Hematopoietic multipotent progenitor cell (in vitro differentiated cells): ENCODE measurements at regions not wholly inside any gene's neighbourhood (a gene's known extent, or its start where the extent isn't known, plus 50 kb on each side); places are given as distances from the start of the nearest gene placed in this dataset.

Experiments used
- DNase-seq, 3 donors: peaks; one replicate each; pipeline ENCODE4 v3.0.0-alpha.2; 2011 to 2015; ENCODE audit warnings: low read depth in 2 of 3, low spot score in 2 of 3

GRCh38 chr3:55343486-55344357, 143.4 kb downstream of the WNT5A start:
- DNase-seq, result no peak

DNA sequence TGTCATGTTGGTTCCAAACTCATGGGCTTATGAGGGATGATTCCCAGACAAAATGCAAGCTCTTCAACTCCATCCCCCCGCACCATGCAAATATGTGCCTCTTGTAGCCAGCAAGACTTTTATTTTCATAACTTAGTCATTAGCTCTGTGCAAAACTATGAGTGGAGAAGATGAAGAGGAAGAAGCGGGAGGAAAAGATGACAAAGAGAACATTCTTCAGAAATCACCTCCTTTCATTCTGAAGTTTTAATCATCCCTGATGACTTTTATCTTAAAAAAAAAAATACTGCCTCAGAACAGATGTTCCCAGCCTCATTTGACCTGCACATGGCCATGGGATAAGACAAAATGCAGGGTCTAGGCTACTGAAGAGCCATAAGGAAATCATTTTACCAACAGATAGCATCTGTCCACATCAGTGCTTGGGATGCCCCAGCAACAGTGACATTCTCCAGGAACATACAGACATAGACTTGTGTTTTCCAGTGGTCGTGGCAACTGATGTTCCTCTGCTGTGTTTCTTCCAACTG, 145.5 kb downstream of the WNT5A start:
- no peak for DNase-seq

- DNase-seq, result no peak
Observed at GRCh38 chr3:55339819-55340218, 147.3 kb downstream of the WNT5A start.

DNA sequence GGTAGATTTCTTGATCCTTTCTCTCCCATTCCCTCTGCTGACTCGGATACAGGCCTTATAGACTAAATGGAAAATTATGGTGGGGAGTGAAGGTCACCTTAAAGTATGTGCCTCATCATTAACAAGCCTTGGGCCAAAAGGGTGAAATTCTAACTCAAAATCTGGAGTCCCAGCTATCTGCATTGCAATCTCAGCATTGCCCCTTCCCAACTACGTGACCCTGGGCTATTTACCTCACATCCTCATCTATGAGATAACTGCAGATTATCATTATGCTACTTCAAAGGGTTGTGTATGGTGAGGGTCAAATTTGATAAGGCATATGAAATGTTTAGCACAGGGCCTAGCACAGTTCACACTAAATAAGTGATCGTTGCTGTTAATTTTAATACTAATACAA, 147.7 kb downstream of the WNT5A start:
- no peak for DNase-seq

DNA sequence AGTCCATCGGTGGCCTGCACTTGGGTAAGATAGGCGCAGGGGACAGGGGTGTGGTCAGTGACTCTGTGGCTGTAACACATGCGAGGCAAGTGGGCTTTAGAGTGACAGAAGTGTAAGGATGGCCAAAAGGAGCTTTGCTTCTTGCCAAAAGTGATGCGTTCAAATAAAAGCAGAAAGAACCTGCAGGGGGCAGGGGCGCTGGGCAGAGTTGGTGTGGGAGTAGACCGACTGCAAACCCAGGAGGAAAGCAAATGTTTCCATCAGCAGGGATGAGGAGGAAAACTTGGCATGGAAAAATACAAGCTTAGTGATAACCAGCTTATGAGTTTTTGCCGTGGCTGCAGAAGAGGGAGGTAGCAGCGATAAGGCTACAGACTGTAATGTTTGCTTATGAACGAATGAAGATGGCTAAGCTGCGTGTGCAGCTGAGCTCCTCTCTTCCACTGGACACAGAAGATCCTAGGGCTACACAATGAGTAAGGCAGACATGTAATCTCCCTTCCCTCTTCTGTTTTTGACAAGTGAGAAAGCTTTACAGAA, 149.4 kb downstream of the WNT5A start:
- DNase-seq, result no peak

- DNase-seq, result no peak
Observed at GRCh38 chr3:55333923-55334322, 153.2 kb downstream of the WNT5A start.

- no peak for DNase-seq
Observed at GRCh38 chr3:55333046-55333445, 154.1 kb downstream of the WNT5A start.

DNA sequence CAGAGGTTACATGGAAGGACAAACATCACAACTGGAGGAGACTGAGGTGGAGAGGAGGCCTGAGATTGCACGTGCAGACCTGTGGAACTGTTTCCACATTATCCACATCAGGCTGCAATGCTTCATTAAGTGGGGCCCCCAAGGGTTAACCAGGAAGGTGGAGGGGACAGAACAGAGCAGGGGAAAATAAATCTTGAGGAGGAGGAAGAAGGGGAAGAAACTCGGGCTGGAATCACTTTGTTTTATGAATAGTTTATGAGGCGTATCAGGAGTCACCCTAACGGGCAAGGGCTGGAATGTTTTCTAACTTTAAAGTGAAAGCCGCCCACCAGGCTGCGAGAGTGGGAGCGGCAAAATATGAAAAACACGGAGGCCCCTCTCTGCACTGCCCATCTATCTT, 154.9 kb downstream of the WNT5A start:
- no peak for DNase-seq

DNA sequence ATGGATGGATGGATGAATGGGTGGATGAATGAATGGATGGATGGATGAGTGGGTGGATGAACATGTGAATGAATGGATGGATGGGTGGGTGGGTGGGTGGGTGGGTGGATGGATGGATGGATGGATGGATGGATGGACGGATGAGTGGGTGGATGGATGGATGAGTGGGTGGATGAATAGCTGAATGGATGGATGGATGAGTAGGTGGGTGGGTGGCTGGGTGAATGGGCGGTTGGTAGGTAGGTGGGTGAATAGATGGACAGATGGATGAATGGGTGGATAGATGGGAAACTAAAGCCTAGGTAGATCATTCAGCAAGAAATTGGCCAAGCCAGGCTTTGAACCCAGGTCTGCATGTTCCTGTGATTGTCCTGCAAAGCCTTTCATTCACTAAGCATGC, 155.6 kb downstream of the WNT5A start:
- no peak for DNase-seq

DNA sequence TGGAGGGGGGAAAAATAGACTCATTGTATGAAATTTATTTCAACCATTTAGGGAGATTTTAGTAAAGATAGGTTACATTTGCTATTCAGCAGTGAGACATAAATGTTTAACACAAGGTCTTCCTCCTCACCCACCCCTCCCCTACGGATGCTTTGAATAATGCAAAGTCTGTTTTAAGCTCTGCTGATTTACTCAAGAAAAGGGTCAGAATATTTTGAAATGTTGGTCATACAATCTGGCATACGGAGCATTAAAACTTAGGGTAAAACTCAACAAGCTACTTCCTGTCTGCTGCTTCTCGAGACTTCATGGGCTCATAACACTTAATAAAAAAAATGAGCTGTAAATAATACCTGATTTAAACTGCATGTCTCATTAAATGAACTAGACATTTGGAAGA, 156.3 kb downstream of the WNT5A start:
- no peak for DNase-seq

DNA sequence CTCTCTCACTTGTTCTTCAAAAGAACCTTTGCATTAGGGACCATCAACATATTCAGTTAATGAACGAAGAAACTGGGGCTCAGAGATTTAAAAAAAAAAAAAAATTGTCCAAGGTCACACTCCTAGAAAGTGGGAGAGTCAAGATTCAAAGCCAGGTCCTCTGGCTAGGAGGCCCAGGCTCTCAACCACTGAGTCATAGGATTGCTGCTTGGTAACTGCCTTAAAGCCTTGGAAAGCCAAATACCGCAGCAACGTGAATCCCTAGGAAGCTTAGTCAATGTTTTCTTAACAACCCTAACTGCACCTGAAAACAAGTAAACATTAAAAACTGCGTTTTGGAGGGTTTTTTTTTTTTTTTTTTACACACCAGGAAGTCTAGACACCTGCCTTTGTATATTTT, 156.8 kb downstream of the WNT5A start:
- DNase-seq, result no peak

- DNase-seq, result no peak
Observed at GRCh38 chr3:55329849-55330248, 157.3 kb downstream of the WNT5A start.

- DNase-seq, result no peak
Observed at GRCh38 chr3:55327131-55327920, 159.8 kb downstream of the WNT5A start.

DNA sequence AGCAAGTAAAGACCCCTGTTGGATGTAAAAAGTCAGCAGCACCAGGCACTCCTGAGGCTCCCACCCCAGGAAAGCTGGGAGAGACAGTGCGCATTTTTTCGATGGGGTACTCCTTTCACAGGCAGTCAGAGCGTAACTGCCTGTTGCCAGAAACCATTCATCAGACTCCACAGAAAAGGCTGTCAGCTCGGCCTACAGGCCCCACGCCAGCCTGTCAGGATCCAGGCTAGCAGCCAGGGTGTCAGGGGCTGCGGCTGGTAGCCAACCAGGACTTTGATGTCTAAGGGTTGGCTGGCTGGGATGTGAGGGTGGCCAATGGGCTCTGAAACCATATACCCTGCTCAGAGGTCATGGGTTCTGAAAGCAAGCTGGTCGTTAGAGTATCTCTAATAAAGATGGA, 164.5 kb downstream of the WNT5A start:
- no peak for DNase-seq

DNA sequence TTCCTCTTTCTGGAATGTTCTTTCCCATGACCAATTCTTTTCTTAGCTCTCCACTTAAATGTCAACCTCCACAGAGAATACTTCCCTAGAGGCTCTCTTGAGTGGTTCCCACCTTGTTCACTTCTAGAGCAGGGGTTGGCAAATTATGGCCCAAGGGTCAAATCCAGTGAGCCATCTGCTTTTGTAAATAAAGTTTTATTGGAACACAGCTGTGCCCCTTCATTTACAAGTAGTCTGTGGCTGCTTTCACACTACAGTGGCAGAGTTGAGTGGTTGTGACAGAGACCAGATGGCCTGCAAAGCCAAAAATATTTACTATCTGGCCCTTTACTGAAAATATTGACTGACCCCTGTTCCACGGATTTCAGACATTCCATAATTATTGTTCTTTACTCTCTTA, 166.2 kb downstream of the WNT5A start:
- DNase-seq, result no peak

- DNase-seq, result no peak
Observed at GRCh38 chr3:55315396-55315795, 171.7 kb downstream of the WNT5A start.

DNA sequence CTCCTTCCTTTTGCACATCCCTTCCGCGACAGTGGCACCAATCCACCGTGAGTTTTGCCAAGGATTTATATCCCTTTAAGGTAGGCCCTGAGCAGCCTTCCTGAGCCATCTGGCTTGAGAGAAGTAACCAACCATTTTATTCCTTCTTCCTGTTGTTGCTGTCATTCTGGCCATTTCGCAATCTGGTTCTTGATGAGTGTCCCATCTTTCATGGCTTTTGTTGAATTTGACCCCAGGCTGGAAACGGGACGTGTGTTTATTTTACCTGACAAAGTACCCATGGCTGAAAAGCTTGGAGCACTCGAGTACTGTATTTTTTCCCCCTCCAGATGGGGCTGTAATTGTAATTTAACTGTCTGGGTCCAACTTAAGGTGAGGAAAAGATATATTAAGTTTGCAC, 173.4 kb downstream of the WNT5A start:
- no peak for DNase-seq

DNA sequence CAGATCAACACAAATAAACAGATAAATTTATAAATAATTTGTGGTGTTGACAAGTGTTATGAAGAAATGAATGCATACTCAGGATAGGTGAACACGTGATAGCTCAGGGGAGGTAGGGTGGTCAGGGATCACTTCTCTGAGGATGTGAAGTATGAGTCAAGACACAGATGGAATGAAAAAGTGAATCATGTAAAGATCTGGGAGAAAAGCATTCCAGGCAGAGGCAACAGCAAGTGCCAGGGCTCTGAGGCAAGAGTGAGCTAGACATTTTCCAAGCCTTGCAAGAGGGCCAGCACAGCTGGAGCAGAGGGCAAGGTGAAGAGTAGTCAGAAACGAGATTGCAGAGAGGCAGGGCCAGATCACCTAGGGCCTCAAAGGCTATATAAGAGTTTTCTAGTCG, 177.8 kb downstream of the WNT5A start:
- no peak for DNase-seq

- DNase-seq, result no peak
Observed at GRCh38 chr3:55307622-55308021, 179.5 kb downstream of the WNT5A start.

DNA sequence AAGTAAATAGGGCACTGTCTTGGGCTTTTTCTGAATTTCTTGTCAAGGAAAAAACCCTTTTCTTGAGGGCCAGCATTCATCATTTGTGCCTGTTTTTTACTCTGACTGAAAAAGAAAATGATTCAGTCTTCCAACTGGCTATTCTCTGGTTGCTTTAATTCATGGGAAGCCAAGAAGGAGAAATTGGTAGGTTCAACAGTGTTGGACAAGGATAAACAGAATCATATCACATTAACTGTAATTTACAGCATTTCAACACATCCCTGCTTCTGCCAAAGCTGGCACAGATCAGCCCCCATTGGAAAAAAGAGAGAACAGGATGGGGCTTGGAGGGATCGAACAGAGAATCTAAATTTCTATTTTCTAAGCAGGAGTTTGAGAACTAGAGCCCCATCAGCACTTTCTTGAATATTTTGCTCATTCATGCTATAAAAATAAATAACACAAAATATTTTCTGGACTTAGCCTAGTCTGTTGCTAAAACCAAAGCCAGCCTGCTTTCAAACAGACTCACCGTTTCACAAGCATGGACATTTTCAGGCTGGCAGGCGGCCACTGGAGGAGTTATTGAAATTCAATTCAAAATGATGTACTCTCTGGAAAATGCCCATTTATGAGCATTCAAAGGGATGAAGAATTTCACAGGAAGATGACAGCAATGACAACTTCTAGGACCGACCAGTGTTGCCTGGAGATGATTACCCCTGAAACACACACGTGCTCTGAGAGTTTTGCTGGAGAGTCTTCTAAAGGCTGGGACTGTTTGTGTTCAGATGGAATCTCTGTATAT, 181.2 kb downstream of the WNT5A start:
- DNase-seq, result no peak

- no peak for DNase-seq
Observed at GRCh38 chr3:55300701-55301100, 186.4 kb downstream of the WNT5A start.
